Endothelial cell of umbilical vein (primary cell): ENCODE measurements at regions not wholly inside any gene's neighbourhood (a gene's known extent, or its start where the extent isn't known, plus 50 kb on each side); places are given as distances from the start of the nearest gene placed in this dataset.

Experiments
- BruUV-seq: library from RNA; stranded (reverse); fragments of 400-500 nt; replicated peaks from 2 replicates; lab custom pipeline; 2021; lab: Mats Ljungman, UMichigan
- CTCF ChIA-PET: fragments of 300-600, 350-600 bp; sonication (Branson Sonifier 250); formaldehyde crosslinking; loops from one replicate; lab custom pipeline; 2021; ENCODE audit warnings: antibody characterized with exemption, inconsistent platforms; lab: Charles Lee
- POLR2A ChIA-PET: fragments of 300-600, 350-600 bp; sonication (Branson Sonifier 250); formaldehyde crosslinking; loops from one replicate; lab custom pipeline; 2021; ENCODE audit warnings: antibody characterized with exemption, inconsistent platforms; lab: Charles Lee
- DNase-seq: peaks from one replicate; pipeline ENCODE4 v3.0.0-alpha.2; 2011; ENCODE audit warnings: low read depth, low spot score
- FAIRE-seq: peaks from 2 replicates; lab custom pipeline; 2011; peaks lifted over from hg19 to GRCh38; lab: Jason Lieb, UNC
- H2AFZ ChIP-seq: 2 replicates; pipeline ENCODE4 v1.6.0; 2012; ENCODE audit warnings: low read depth, low read length, control low read depth, inconsistent platforms
- H3K27ac ChIP-seq: 2 replicates; pipeline ENCODE4 v1.5.1; 2011; ENCODE audit warnings: low read depth, mild to moderate bottlenecking, control low read depth, low read length, moderate library complexity; ENCODE audit not compliant: insufficient read depth
- H3K27me3 ChIP-seq, 2 experiments: 2 replicates each; pipeline versions ENCODE4 v1.6.0 to v1.6.1; 2011; ENCODE audit warnings: low read length in 2 of 2, mixed read lengths in 1 of 2; ENCODE audit not compliant: control insufficient read depth in 2 of 2, insufficient read depth in 2 of 2
- H3K36me3 ChIP-seq, 2 experiments: 2 replicates in 1 of 2; 3 replicates in 1 of 2; pipeline ENCODE4 v1.5.1; 2011; ENCODE audit warnings: low read length in 2 of 2, mild to moderate bottlenecking in 1 of 2, moderate library complexity in 1 of 2; ENCODE audit not compliant: control insufficient read depth in 2 of 2, insufficient read depth in 2 of 2; ENCODE audit errors: extremely low read depth in 1 of 2
- H3K4me1 ChIP-seq: 3 replicates; pipeline ENCODE4 v1.5.1; 2011; ENCODE audit warnings: mild to moderate bottlenecking, low read length; ENCODE audit not compliant: control insufficient read depth, insufficient read depth; ENCODE audit errors: extremely low read depth
- H3K4me2 ChIP-seq: 2 replicates; pipeline ENCODE4 v1.6.1; 2011; ENCODE audit warnings: low read length, control low read depth, mixed read lengths; ENCODE audit not compliant: insufficient read depth
- H3K4me3 ChIP-seq, 3 experiments: fragments of 200-600 bp in 1 of 3; sonication (generic), shearing (Covaris generic) in 1 of 3; replicated peaks in 1 of 3; 2 replicates each; pipeline ENCODE4 v1.5.1; 2011 to 2016; ENCODE audit warnings: control low read depth in 3 of 3, low read length in 3 of 3, mild to moderate bottlenecking in 2 of 3, inconsistent platforms in 1 of 3, low read depth in 1 of 3, moderate library complexity in 1 of 3; ENCODE audit not compliant: insufficient read depth in 1 of 3
- H3K79me2 ChIP-seq: 2 replicates; pipeline ENCODE4 v1.6.0; 2012; ENCODE audit warnings: low read length, inconsistent platforms; ENCODE audit not compliant: control insufficient read depth, insufficient read depth
- H3K9ac ChIP-seq: replicated peaks from 2 replicates; pipeline ENCODE3; 2011; ENCODE audit warnings: low read length, control low read depth; ENCODE audit not compliant: insufficient read depth; ENCODE audit errors: extremely low read depth
- H3K9me1 ChIP-seq: replicated peaks from 3 replicates; pipeline ENCODE4 v1.6.0; 2011; ENCODE audit warnings: mild to moderate bottlenecking, low read length; ENCODE audit not compliant: control insufficient read depth, insufficient read depth; ENCODE audit errors: extremely low read depth
- H3K9me3 ChIP-seq: replicated peaks from 2 replicates; pipeline ENCODE4 v1.5.1; 2012; ENCODE audit warnings: low read length, inconsistent platforms; ENCODE audit not compliant: control insufficient read depth, insufficient read depth
- H4K20me1 ChIP-seq: replicated peaks from 2 replicates; pipeline ENCODE3; 2011; ENCODE audit warnings: mild to moderate bottlenecking, low read length; ENCODE audit not compliant: control insufficient read depth, insufficient read depth; ENCODE audit errors: extremely low read depth
- EZH2 ChIP-seq: IDR thresholded peaks from 2 replicates; pipeline ENCODE4 v1.6.1; 2012; ENCODE audit warnings: borderline replicate concordance, low read depth, mild to moderate bottlenecking, moderate library complexity, low read length, inconsistent platforms; ENCODE audit not compliant: severe bottlenecking
- JUN ChIP-seq: IDR thresholded peaks from 2 replicates; pipeline ENCODE4 v1.6.1; 2011; ENCODE audit warnings: borderline replicate concordance, low read depth; ENCODE audit not compliant: insufficient read length, insufficient read depth
- MYC ChIP-seq: IDR thresholded peaks from one replicate; pipeline ENCODE4 v1.6.1; 2011; ENCODE audit warnings: mild to moderate bottlenecking, low read depth, low read length
- POLR2AphosphoS5 ChIP-seq: IDR thresholded peaks from 2 replicates; pipeline ENCODE4 v1.6.1; 2012; ENCODE audit warnings: low read depth, mild to moderate bottlenecking, control low read depth, low read length, moderate library complexity; ENCODE audit not compliant: insufficient read depth
- dilution Hi-C: fragments of 300-500 bp; cut with MboI; formaldehyde crosslinking; loops from one replicate; pipeline ENCODE4 v1.15.0; 2019; ENCODE audit warnings: low sequenced_read_pairs; ENCODE audit not compliant: extremely low pct_ligation_motif_present
- intact Hi-C: fragments of 100-400 bp; cut with micrococcal nuclease; formaldehyde crosslinking; loops from one replicate; pipeline ENCODE4 v1.10.0; 2022

DNA sequence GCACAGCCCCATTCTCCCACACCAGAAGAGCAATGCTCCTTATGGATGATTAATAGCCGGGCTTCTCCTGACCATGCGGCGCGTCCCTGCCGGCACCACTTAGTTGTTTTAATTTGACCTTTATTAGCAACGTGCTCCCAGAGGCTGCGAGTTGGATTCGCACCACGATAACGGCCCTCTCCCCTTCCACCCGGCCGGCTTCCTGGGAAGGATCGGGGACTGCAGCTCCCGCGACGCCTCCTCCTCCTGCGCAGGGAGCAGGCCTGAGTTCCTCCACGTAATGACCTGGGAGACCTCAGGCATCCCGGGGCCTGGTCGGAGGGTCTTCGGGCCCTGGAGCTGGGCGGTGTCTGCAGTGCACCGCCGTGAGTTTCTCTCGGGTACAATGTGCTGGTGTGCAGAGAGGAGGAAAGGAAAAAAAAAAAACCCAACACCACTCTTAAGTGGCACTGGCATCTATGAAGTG, 243.3 kb upstream of the TOPAZ1 start:
- Histone ChIP-seq H3K9me1 (no peaks in the 10 kb centered on the region), H3K4me3 (no peak overlapping the region), H3K4me1 (peaks cover 29% of the 10 kb centered on the region), H3K36me3 (no peaks in the 10 kb centered on the region), H3K4me2 (peak overlapping the region; percentile 21), H3K9ac (no peak overlapping the region), H3K79me2 (no peaks in the 10 kb centered on the region), H3K27me3 (peaks cover 64 to 85% of the 10 kb centered on the region in 2 experiments), H3K9me3 (no peaks in the 10 kb centered on the region), H4K20me1 (no peaks in the 10 kb centered on the region), H3K27ac (no peak overlapping the region), H2AFZ (peak overlapping the region; percentile 26)
- DNase-seq (no peak), FAIRE-seq (no peak)
- intact Hi-C loops (loop anchor here (5.0 kb wide), 1 partner anchor 306 kb away; the partner anchor contains the start of gene ABHD5), dilution Hi-C loops (no loop called here)
- POLR2A ChIA-PET, result no interaction called here
- no TSS peak for BruUV-seq
- CTCF ChIA-PET, result no interaction called here
- TF ChIP-seq MYC (no peak), POLR2AphosphoS5 (no peak), EZH2 (peak; percentile 71)

GRCh38 chr3:43998836-43999727, 242.6 kb upstream of the TOPAZ1 start:
- intact Hi-C loops (loop anchor here (5.0 kb wide), 1 partner anchor 307 kb away; the partner anchor contains the start of gene ABHD5), dilution Hi-C loops (no loop called here)
- no peak for FAIRE-seq
- peaks cover 29% of the 10 kb centered on the region for H3K4me1 ChIP-seq
- peak; percentile 6 for DNase-seq
- no TSS peak for BruUV-seq
- no peak overlapping the region for H3K27ac ChIP-seq
- H2AFZ ChIP-seq, result peak overlapping the region; percentile 26
- peak overlapping the region in 2 of 3 experiments; percentile 11 to 15 for H3K4me3 ChIP-seq
- no peaks in the 10 kb centered on the region for H3K9me1 ChIP-seq
- no peaks in the 10 kb centered on the region for H4K20me1 ChIP-seq
- CTCF ChIA-PET, result no interaction called here
- POLR2A ChIA-PET, result no interaction called here
- H3K27me3 ChIP-seq, result peaks cover 59 to 78% of the 10 kb centered on the region in 2 experiments
- H3K36me3 ChIP-seq, result no peaks in the 10 kb centered on the region
- H3K9ac ChIP-seq, result no peak overlapping the region
- peak overlapping the region; percentile 38 for H3K4me2 ChIP-seq
- TF ChIP-seq JUN (no peak), EZH2 (peak; percentile 52)
- H3K79me2 ChIP-seq, result no peaks in the 10 kb centered on the region
- no peaks in the 10 kb centered on the region for H3K9me3 ChIP-seq
